Vagina (tissue), 2 donors: ENCODE measurements at regions not wholly inside any gene's neighbourhood (a gene's known extent, or its start where the extent isn't known, plus 50 kb on each side); places are given as distances from the start of the nearest gene placed in this dataset.

Experiments used
- DNase-seq, 2 donors: peaks; one replicate each; pipeline ENCODE4 v3.0.0-alpha.2; 2017; ENCODE audit errors: extremely low spot score in 2 of 2
- H3K27ac ChIP-seq: fragments of 200-600 bp; sonication (generic); one replicate; pipeline ENCODE4 v1.5.1; 2019
- H3K27me3 ChIP-seq: fragments of 200-600 bp; sonication (generic); one replicate; pipeline ENCODE4 v1.5.1; 2019
- H3K36me3 ChIP-seq, 2 donors: fragments of 200-600 bp; sonication (generic); one replicate each; pipeline ENCODE4 v1.5.1; 2017 to 2019
- H3K4me1 ChIP-seq: fragments of 200-600 bp; sonication (generic); one replicate; pipeline ENCODE4 v1.5.1; 2019
- H3K4me3 ChIP-seq, 2 donors: fragments of 200-600 bp; sonication (generic); 1 replicate in 1 of 2; 2 replicates in 1 of 2; pipeline ENCODE4 v1.5.1; 2016 to 2019
- H3K9me3 ChIP-seq: fragments of 200-600 bp; sonication (generic); one replicate; pipeline ENCODE4 v1.5.1; 2019
- POLR2A ChIP-seq, 2 donors: fragments of 450-650 bp; IDR thresholded peaks; one replicate each; pipeline ENCODE4 v1.6.1; 2017; ENCODE audit warnings: antibody characterized with exemption in 2 of 2, mild to moderate bottlenecking in 2 of 2, moderate library complexity in 2 of 2
- POLR2AphosphoS5 ChIP-seq, 2 donors: sonication (generic); formaldehyde crosslinking; IDR thresholded peaks; one replicate each; pipeline ENCODE4 v1.9.0; 2017; ENCODE audit warnings: antibody characterized with exemption in 2 of 2, mild to moderate bottlenecking in 2 of 2, low read depth in 1 of 2; ENCODE audit not compliant: insufficient read depth in 1 of 2
- intact Hi-C: fragments of 100-400 bp; cut with DNase I; formaldehyde crosslinking; loops from one replicate; pipeline ENCODE4 v1.15.1; 2023
- TF ChIP-seq, protein P1 (sequence below), 3 experiments: fragments of 450-650 bp in 2 of 3; fragments of 200-600 bp in 1 of 3; sonication (generic) in 1 of 3; IDR thresholded peaks; one replicate each; pipeline ENCODE4 v1.5.1; 2017 to 2019; ENCODE audit warnings: antibody characterized with exemption in 3 of 3, mild to moderate bottlenecking in 2 of 3, moderate library complexity in 2 of 3

DNA sequence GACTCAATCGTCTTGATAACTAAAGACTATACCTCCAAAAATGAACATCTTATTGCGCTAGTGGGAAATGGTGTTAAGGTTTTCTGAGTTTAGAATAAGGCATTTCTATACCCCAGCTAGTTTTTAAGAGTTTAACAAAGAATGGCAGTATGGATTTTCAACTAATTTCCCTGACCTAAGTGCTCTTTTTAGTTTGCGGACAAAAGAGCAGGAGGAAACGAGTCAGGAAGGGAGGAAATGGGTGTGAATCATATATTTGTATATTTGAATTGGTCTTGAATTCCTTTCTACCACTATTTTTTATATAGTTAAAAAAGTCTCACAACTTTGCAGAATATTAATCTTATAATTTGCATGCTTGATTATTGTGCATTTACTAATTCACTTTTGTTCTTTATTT lies 516.3 kb upstream of the ZNF608 start:
- no peaks in the 10 kb centered on the region for H3K9me3 ChIP-seq
- no peaks in the 10 kb centered on the region for H3K27me3 ChIP-seq
- H3K27ac ChIP-seq = no peak overlapping the region
- H3K4me3 ChIP-seq = no peak overlapping the region
- H3K4me1 ChIP-seq = no peaks in the 10 kb centered on the region
- TF ChIP-seq POLR2A (IDR thresholded peaks at IDR 0.05) (no peak), POLR2AphosphoS5 (IDR thresholded peaks at IDR 0.05; ENCODE audit: insufficient read depth in 1 of 2, low read depth in 1 of 2) (no peak)
- TF ChIP-seq, protein P1, sequence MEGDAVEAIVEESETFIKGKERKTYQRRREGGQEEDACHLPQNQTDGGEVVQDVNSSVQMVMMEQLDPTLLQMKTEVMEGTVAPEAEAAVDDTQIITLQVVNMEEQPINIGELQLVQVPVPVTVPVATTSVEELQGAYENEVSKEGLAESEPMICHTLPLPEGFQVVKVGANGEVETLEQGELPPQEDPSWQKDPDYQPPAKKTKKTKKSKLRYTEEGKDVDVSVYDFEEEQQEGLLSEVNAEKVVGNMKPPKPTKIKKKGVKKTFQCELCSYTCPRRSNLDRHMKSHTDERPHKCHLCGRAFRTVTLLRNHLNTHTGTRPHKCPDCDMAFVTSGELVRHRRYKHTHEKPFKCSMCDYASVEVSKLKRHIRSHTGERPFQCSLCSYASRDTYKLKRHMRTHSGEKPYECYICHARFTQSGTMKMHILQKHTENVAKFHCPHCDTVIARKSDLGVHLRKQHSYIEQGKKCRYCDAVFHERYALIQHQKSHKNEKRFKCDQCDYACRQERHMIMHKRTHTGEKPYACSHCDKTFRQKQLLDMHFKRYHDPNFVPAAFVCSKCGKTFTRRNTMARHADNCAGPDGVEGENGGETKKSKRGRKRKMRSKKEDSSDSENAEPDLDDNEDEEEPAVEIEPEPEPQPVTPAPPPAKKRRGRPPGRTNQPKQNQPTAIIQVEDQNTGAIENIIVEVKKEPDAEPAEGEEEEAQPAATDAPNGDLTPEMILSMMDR (IDR thresholded peaks at IDR 0.05) = no peak
- intact Hi-C loops = no loop called here
- H3K36me3 ChIP-seq = no peaks in the 10 kb centered on the region
- DNase-seq = no peak

- intact Hi-C loops = no loop called here
- H3K27me3 ChIP-seq = no peaks in the 10 kb centered on the region
- no peaks in the 10 kb centered on the region for H3K4me1 ChIP-seq
- H3K36me3 ChIP-seq = no peaks in the 10 kb centered on the region
- H3K9me3 ChIP-seq = no peaks in the 10 kb centered on the region
- DNase-seq = no peak
- TF ChIP-seq POLR2AphosphoS5 (IDR thresholded peaks at IDR 0.05; ENCODE audit: insufficient read depth in 1 of 2, low read depth in 1 of 2) = no peak
- TF ChIP-seq POLR2A (IDR thresholded peaks at IDR 0.05) = no peak
- TF ChIP-seq, protein P1 (IDR thresholded peaks at IDR 0.05) = no peak
- no peak overlapping the region for H3K4me3 ChIP-seq
- H3K27ac ChIP-seq = no peak overlapping the region
Observed at GRCh38 chr5:125263356-125263755, 516.9 kb upstream of the ZNF608 start.

GRCh38 chr5:125266106-125266505 lies 519.7 kb upstream of the ZNF608 start:
- DNase-seq = no peak
- no peak overlapping the region for H3K4me3 ChIP-seq
- no peak overlapping the region for H3K27ac ChIP-seq
- TF ChIP-seq POLR2AphosphoS5 (IDR thresholded peaks at IDR 0.05; ENCODE audit: insufficient read depth in 1 of 2, low read depth in 1 of 2) = no peak
- TF ChIP-seq, protein P1 (IDR thresholded peaks at IDR 0.05) = no peak
- no peak for TF ChIP-seq POLR2A (IDR thresholded peaks at IDR 0.05)
- H3K4me1 ChIP-seq = no peaks in the 10 kb centered on the region
- intact Hi-C loops = no loop called here
- H3K9me3 ChIP-seq = no peaks in the 10 kb centered on the region
- no peaks in the 10 kb centered on the region for H3K36me3 ChIP-seq
- H3K27me3 ChIP-seq = no peaks in the 10 kb centered on the region

GRCh38 chr5:125267636-125268248 lies 521.3 kb upstream of the ZNF608 start:
- no peak overlapping the region for H3K4me3 ChIP-seq
- H3K27ac ChIP-seq = no peak overlapping the region
- no peak for TF ChIP-seq POLR2AphosphoS5 (IDR thresholded peaks at IDR 0.05; ENCODE audit: insufficient read depth in 1 of 2, low read depth in 1 of 2)
- TF ChIP-seq, protein P1 (IDR thresholded peaks at IDR 0.05) = no peak
- TF ChIP-seq POLR2A (IDR thresholded peaks at IDR 0.05) = no peak
- H3K36me3 ChIP-seq = no peaks in the 10 kb centered on the region
- no peaks in the 10 kb centered on the region for H3K27me3 ChIP-seq
- H3K9me3 ChIP-seq = no peaks in the 10 kb centered on the region
- no peaks in the 10 kb centered on the region for H3K4me1 ChIP-seq
- DNase-seq = no peak
- intact Hi-C loops = no loop called here

DNA sequence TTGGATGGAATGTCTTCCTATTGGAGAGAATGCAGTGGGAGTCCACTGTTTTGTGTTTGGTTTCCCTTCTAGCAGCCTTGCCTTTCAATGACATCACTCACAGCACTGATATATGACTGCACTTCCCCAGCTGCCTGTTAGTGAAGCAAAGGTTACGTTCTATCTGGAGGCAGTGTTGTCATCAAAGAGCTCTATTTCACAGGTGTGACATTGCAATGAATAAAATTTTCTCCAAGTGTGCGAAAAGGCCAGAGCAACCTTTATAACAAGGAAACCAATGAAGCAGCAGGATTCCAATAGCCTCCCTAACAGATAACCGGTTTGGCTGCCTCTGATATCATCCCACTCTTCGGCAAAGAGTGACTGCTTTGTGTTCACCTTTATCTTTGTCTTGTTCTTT lies 523.5 kb upstream of the ZNF608 start:
- Histone ChIP-seq H3K27ac (no peak overlapping the region), H3K9me3 (no peaks in the 10 kb centered on the region), H3K4me1 (no peaks in the 10 kb centered on the region), H3K27me3 (no peaks in the 10 kb centered on the region), H3K4me3 (no peak overlapping the region), H3K36me3 (no peaks in the 10 kb centered on the region)
- intact Hi-C loops = no loop called here
- TF ChIP-seq POLR2AphosphoS5 (IDR thresholded peaks at IDR 0.05; ENCODE audit: insufficient read depth in 1 of 2, low read depth in 1 of 2) (no peak), POLR2A (IDR thresholded peaks at IDR 0.05) (no peak)
- TF ChIP-seq, protein P1 (IDR thresholded peaks at IDR 0.05) = no peak
- DNase-seq = no peak
